Pancreas (tissue), 10 donors: ENCODE measurements at regions not wholly inside any gene's neighbourhood (a gene's known extent, or its start where the extent isn't known, plus 50 kb on each side); places are given as distances from the start of the nearest gene placed in this dataset.

Experiments
- ATAC-seq, 4 donors: fragments of 200-7000 bp; cut with Tn5 transposase; one replicate each; pipeline versions ENCODE4 v1.8.0 to v1.9.1; 2020; ENCODE audit warnings: mild to moderate bottlenecking in 4 of 4, moderate library complexity in 4 of 4
- DNase-seq, 6 donors: peaks; one replicate each; pipeline ENCODE4 v3.0.0-alpha.2; 2020
- FAIRE-seq: peaks from 2 replicates; lab custom pipeline; 2012; peaks lifted over from hg19 to GRCh38; lab: Jason Lieb, UNC
- H3K27ac ChIP-seq, 4 donors: fragments of 200-600 bp; sonication (generic); 1 replicate in 3 of 4; 2 replicates in 1 of 4; pipeline versions ENCODE4 v1.5.0 to v1.8.0; 2020
- H3K27me3 ChIP-seq, 4 donors: fragments of 200-600 bp; one replicate each; pipeline ENCODE4 v1.8.0; 2021
- H3K36me3 ChIP-seq, 3 donors: fragments of 200-600 bp; sonication (generic) in 1 of 3; one replicate each; pipeline versions ENCODE4 v1.5.0 to v1.8.0; 2020 to 2021
- H3K4me1 ChIP-seq, 3 donors: fragments of 200-600 bp; one replicate each; pipeline ENCODE4 v1.8.0; 2021
- H3K4me3 ChIP-seq, 4 donors: fragments of 200-600 bp; sonication (generic) in 2 of 4; one replicate each; pipeline versions ENCODE4 v1.5.0 to v1.8.0; 2020 to 2021
- H3K9me3 ChIP-seq, 4 donors: fragments of 200-600 bp; one replicate each; pipeline ENCODE4 v1.8.0; 2021
- CTCF ChIP-seq, 4 donors: fragments of 200-600 bp; sonication (generic) in 3 of 4; IDR thresholded peaks; one replicate each; pipeline versions ENCODE4 v1.5.0 to v1.8.0; 2021; ENCODE audit warnings: antibody characterized with exemption in 4 of 4
- WGBS, 2 donors: extraction: QIAGEN DNeasy Blood & Tissue Kit; methylation state at CpG; one replicate each; pipeline ENCODE4 v1.1.7; 2013; 5-methylcytosine and 5-hydroxymethylcytosine counted together
- intact Hi-C, 3 donors: fragments of 100-400 bp; cut with DNase I; formaldehyde crosslinking; loops; one replicate each; pipeline versions ENCODE4 v1.11.1 to v1.14.2; 2022
- donor health status: healthy with polysubstance abuse.
- donor health status: DM: no; HTN: no; CAD: no; lungs with moderate emphysema.
- donor health status: DM: no; HTN: no; CAD: no.
- donor health status: control.
- donor health status: control.
- donor health status: Bipolar disorder and iron deficiency.
- donor health status: DM: yes; HTN: yes; CAD: no.
- donor health status: DM: no; HTN: no; CAD: no.
- donor health status: DM: no; HTN: no; CAD: no.
- donor health status: DM: yes; HTN: yes; CAD: no.

- 82 to 90% methylated on average over 2 of the region's 2 CpGs for WGBS, 2 donors
- no peak for TF ChIP-seq CTCF (IDR thresholded peaks at IDR 0.05)
- Histone ChIP-seq H3K4me1 (no peaks in the 10 kb centered on the region), H3K27ac (no peak overlapping the region), H3K27me3 (no peaks in the 10 kb centered on the region), H3K9me3 (no peaks in the 10 kb centered on the region), H3K4me3 (no peak overlapping the region), H3K36me3 (no peaks in the 10 kb centered on the region)
- intact Hi-C loops, result no loop called here
- FAIRE-seq (no peak), DNase-seq (no peak), ATAC-seq (no peak)
Measured at GRCh38 chr18:50457639-50458038, 82.8 kb downstream of the SKA1 start.

- no peak for TF ChIP-seq CTCF (IDR thresholded peaks at IDR 0.05)
- Histone ChIP-seq H3K36me3 (no peaks in the 10 kb centered on the region), H3K27ac (no peak overlapping the region), H3K27me3 (no peaks in the 10 kb centered on the region), H3K4me1 (no peaks in the 10 kb centered on the region), H3K4me3 (no peak overlapping the region), H3K9me3 (no peaks in the 10 kb centered on the region)
- intact Hi-C loops, result no loop called here
- DNase-seq, result no peak
- ATAC-seq, result no peak
- FAIRE-seq, result no peak
- WGBS, 2 donors, result 87 to 90% methylated on average over 3 of the region's 3 CpGs
Measured at GRCh38 chr18:50458366-50458765, 83.5 kb downstream of the SKA1 start.

- Histone ChIP-seq H3K4me1 (no peaks in the 10 kb centered on the region), H3K36me3 (no peaks in the 10 kb centered on the region), H3K27me3 (no peaks in the 10 kb centered on the region), H3K27ac (no peak overlapping the region), H3K4me3 (no peak overlapping the region), H3K9me3 (no peaks in the 10 kb centered on the region)
- ATAC-seq (no peak), DNase-seq (no peak), FAIRE-seq (no peak)
- WGBS, 2 donors, result 58 to 69% methylated on average over 2 of the region's 2 CpGs
- no peak for TF ChIP-seq CTCF (IDR thresholded peaks at IDR 0.05)
- intact Hi-C loops, result no loop called here
Measured at GRCh38 chr18:50458796-50459195, 84.0 kb downstream of the SKA1 start.

GRCh38 chr18:50460062-50460461 is 85.2 kb downstream of the SKA1 start:
- intact Hi-C loops, result no loop called here
- ATAC-seq (no peak), DNase-seq (no peak), FAIRE-seq (no peak)
- no peaks in the 10 kb centered on the region for H3K9me3 ChIP-seq
- no peak for TF ChIP-seq CTCF (IDR thresholded peaks at IDR 0.05)
- 84 to 85% methylated on average over 3 of the region's 3 CpGs for WGBS, 2 donors
- H3K27ac ChIP-seq, result no peak overlapping the region
- H3K36me3 ChIP-seq, result no peaks in the 10 kb centered on the region
- no peaks in the 10 kb centered on the region for H3K4me1 ChIP-seq
- H3K27me3 ChIP-seq, result no peaks in the 10 kb centered on the region
- H3K4me3 ChIP-seq, result no peak overlapping the region

- no peak overlapping the region for H3K27ac ChIP-seq
- no peaks in the 10 kb centered on the region for H3K27me3 ChIP-seq
- no peak for DNase-seq
- H3K4me3 ChIP-seq, result no peak overlapping the region
- 91 to 93% methylated on average over 3 of the region's 3 CpGs for WGBS, 2 donors
- no peak for TF ChIP-seq CTCF (IDR thresholded peaks at IDR 0.05)
- FAIRE-seq, result no peak
- ATAC-seq, result no peak
- no peaks in the 10 kb centered on the region for H3K9me3 ChIP-seq
- H3K4me1 ChIP-seq, result no peaks in the 10 kb centered on the region
- H3K36me3 ChIP-seq, result no peaks in the 10 kb centered on the region
- intact Hi-C loops, result no loop called here
Measured at GRCh38 chr18:50460716-50461115, 85.9 kb downstream of the SKA1 start.
